22Rv1 (cell line): ENCODE measurements at regions not wholly inside any gene's neighbourhood (a gene's known extent, or its start where the extent isn't known, plus 50 kb on each side); places are given as distances from the start of the nearest gene placed in this dataset.

Source experiments
- H3K27ac ChIP-seq: fragments of 450-650 bp; 2 replicates; pipeline ENCODE4 v1.5.1; 2017
- ZFX ChIP-seq: fragments of 450-650 bp; IDR thresholded peaks from 2 replicates; pipeline ENCODE4 v1.6.1; 2017; ENCODE audit warnings: antibody characterized with exemption, borderline replicate concordance
- TF ChIP-seq, protein P1 (sequence below): fragments of 450-650 bp; IDR thresholded peaks from 2 replicates; pipeline ENCODE4 v1.5.1; 2017; ENCODE audit warnings: mild to moderate bottlenecking

DNA sequence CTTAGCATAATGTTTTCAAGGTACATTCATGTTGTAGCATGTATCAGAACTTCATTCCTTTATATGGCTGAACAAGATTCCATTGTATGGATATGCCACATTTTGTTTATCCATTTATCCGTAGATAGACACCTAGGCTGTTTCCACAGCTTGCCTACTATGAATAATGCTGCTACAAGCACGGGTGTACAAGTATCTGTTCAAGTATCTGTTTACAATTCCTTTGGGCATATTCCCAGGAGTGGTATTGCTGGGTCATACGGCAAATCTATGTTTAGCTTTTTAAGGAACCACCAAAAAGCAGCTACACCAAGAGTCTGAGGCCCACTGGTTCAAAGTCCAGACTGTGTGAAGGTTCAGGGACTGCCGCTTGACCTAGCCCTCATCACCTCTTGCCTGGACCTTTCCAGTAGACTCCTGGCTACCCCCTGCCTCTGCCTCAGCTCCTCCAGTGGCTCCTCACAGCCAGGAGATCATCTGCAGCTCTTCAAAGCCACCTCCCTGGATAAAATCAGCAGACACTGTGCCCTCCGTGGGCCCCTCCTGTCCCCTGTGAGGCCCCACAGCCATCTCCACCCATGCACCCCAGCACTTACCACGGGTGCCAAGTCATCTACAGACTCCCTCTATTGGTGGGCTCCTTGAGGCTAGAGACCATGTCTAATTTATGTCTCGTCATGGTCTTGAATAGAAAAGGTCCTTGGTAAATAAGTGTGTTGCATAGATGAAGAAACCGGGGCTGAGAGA lies 160.3 kb downstream of the MN1 start:
- no peak overlapping the region for H3K27ac ChIP-seq
- TF ChIP-seq ZFX = no peak
- TF ChIP-seq, protein P1, sequence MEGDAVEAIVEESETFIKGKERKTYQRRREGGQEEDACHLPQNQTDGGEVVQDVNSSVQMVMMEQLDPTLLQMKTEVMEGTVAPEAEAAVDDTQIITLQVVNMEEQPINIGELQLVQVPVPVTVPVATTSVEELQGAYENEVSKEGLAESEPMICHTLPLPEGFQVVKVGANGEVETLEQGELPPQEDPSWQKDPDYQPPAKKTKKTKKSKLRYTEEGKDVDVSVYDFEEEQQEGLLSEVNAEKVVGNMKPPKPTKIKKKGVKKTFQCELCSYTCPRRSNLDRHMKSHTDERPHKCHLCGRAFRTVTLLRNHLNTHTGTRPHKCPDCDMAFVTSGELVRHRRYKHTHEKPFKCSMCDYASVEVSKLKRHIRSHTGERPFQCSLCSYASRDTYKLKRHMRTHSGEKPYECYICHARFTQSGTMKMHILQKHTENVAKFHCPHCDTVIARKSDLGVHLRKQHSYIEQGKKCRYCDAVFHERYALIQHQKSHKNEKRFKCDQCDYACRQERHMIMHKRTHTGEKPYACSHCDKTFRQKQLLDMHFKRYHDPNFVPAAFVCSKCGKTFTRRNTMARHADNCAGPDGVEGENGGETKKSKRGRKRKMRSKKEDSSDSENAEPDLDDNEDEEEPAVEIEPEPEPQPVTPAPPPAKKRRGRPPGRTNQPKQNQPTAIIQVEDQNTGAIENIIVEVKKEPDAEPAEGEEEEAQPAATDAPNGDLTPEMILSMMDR = no peak

DNA sequence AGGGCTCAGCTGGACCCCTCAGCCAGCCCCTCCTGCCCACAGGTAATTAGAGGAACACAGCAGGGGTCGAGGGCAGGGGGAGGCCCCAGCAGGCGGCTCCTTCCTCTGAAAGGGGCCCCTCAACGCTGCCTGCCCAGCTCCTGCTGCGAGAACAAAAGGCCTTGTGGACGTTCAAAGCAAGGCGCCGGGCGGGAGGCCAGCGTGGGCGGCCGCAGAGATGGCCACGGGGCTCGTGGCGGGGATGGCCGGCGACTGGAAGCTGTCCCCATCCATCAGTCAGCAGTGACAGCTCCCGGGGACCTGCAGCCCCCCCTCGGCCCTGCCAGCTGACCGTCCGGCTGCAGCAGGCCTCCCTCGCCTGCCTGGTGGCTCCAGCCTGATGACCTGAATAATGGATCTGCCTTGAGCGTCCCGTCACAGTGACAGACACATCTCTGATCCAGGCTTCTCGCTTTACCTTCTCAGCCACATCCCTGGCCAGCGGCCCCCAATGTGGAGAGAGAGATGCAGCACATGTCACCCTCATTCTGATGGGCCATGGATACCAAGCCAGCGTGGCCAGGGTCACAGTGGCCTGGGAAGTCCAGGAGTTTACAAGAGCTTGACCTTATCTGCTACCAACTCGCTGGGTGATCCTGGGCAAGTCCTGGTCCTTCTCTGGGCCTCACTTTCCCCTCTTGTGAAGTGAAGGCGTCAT lies 159.3 kb downstream of the MN1 start:
- H3K27ac ChIP-seq = no peak overlapping the region
- TF ChIP-seq, protein P1 = no peak
- TF ChIP-seq ZFX = no peak

- TF ChIP-seq, protein P1 = no peak
- TF ChIP-seq ZFX = no peak
- no peak overlapping the region for H3K27ac ChIP-seq
Measured at GRCh38 chr22:27643907-27644306, 157.6 kb downstream of the MN1 start.

DNA sequence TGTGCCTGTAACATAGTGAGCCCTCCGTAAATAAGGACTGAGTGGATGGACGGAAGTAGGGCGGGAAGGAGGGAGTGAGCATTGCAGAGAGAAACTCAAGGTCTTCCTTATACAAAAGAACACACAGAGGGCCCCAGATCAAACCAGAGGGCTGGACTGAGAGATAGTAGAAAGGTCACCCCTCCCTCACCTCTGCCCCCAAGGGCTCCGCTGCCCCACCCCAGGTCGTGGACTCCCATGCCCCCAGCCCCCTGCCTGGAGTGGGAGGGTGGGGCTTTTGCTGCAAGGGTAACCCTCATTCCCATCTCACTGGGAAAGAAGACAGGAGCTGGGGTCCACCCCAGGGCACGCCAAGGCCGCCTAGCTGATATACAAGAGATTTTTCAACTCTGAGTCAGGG lies 157.0 kb downstream of the MN1 start:
- H3K27ac ChIP-seq = no peak overlapping the region
- TF ChIP-seq, protein P1 = no peak

DNA sequence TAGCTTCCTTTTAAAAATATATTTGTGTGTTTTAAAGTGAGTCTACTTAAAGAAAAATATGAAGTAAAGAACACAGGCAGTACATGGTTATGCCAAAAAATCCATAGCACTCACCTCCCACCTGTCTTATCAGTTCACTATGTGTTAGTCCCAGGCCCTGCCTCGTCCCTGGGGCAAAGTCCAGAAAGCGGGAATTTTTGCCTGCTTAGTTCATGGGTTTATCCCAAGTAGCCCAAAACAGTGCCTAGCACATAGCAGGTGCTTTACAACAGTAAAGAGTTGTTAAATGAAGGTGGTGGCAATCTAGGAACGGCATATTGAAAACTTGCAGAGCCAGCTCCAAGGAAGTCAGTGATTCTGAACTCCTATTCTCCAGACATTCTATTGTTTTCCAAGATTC lies 154.0 kb downstream of the MN1 start:
- H3K27ac ChIP-seq = no peak overlapping the region
- TF ChIP-seq, protein P1 = no peak

DNA sequence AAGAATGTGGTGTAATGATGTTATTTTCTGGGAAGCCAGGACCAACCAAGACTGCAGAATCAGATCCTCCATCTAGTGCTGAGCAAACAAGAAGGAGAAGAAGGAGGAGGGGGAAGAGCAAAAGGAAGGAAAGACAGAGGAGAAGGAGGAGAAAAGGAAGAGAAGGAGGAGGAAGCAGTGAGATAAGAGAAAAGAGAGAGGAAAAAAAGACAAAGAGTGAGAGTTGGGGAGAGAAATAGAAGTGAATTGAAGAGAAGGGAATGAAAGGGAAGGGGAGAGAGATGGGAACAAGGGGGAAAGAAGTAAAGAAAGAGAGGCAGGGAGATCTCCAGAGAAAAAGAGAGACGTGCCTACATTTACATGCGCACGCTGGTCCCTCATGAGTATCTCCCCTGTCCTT lies 153.5 kb downstream of the MN1 start:
- no peak for TF ChIP-seq ZFX

DNA sequence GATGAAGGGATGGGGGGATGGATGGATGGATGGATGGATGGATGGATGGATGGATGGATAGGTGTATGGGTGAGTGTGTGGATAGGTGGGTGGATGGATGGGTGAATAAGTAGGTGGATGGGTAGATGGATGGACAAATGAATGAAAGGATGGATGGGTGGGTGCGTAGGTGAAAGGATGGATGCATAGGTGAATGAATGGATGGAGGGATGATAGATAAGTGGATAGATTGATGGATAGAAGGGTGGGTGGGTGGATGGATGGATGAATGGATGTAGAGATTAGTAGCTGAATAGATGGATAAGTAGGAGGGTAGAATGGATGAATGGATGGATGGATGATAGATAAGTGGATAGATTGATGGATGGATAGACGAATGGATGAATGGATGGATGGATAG lies 152.7 kb downstream of the MN1 start:
- TF ChIP-seq ZFX = no peak
- TF ChIP-seq, protein P1 = no peak
- H3K27ac ChIP-seq = no peak overlapping the region

More for the DNA sequence above, 153.5 kb downstream of the MN1 start:
- no peak overlapping the region for H3K27ac ChIP-seq
